ENCODE measurements at regions not wholly inside any gene's neighbourhood (a gene's known extent, or its start where the extent isn't known, plus 50 kb on each side); places are given as distances from the start of the nearest gene placed in this dataset.

- TF ChIP-seq CTCF (IDR thresholded peaks at IDR 0.05; ENCODE audit: poor library complexity) (no peak), EZH2 (IDR thresholded peaks at IDR 0.05; ENCODE audit: borderline replicate concordance) (no peak)
These were observed 1636.1 kb downstream of the SLITRK5 start for GRCh38 chr13:89307278-89307677.
